KMS-11 (cell line): ENCODE measurements at regions not wholly inside any gene's neighbourhood (a gene's known extent, or its start where the extent isn't known, plus 50 kb on each side); places are given as distances from the start of the nearest gene placed in this dataset.

Experiments
- H2AFZ ChIP-seq: fragments of 200-600 bp; sonication (generic); 2 replicates; pipeline ENCODE4 v1.6.1; 2016; ENCODE audit warnings: antibody characterized with exemption, mixed run types, low read depth
- H3K27ac ChIP-seq: fragments of 200-600 bp; sonication (generic); 2 replicates; pipeline ENCODE4 v1.6.1; 2016; ENCODE audit warnings: mild to moderate bottlenecking, mixed run types
- H3K27me3 ChIP-seq: fragments of 200-600 bp; sonication (generic); 2 replicates; pipeline ENCODE4 v1.6.1; 2017; ENCODE audit warnings: mild to moderate bottlenecking, low read depth, mixed run types, moderate library complexity; ENCODE audit not compliant: insufficient read depth
- H3K36me3 ChIP-seq: fragments of 200-600 bp; sonication (generic); 2 replicates; pipeline ENCODE4 v1.6.1; 2017; ENCODE audit warnings: mild to moderate bottlenecking, mixed run types; ENCODE audit not compliant: insufficient read depth
- H3K4me1 ChIP-seq: fragments of 200-600 bp; sonication (generic); 2 replicates; pipeline ENCODE4 v1.6.1; 2016; ENCODE audit warnings: mild to moderate bottlenecking, low read depth, mixed run types; ENCODE audit not compliant: poor library complexity, severe bottlenecking
- H3K4me2 ChIP-seq: fragments of 200-600 bp; sonication (generic); 2 replicates; pipeline ENCODE4 v1.7.0; 2016; ENCODE audit warnings: mild to moderate bottlenecking, mixed run types
- H3K4me3 ChIP-seq: fragments of 200-600 bp; sonication (generic); IDR thresholded peaks from 2 replicates; pipeline ENCODE4 v1.6.1; 2017; ENCODE audit warnings: low read depth, low read length, mixed read lengths; ENCODE audit not compliant: insufficient read depth
- H3K79me2 ChIP-seq: fragments of 200-600 bp; sonication (generic); 2 replicates; pipeline ENCODE4 v1.6.1; 2016; ENCODE audit warnings: low read depth, mixed run types; ENCODE audit not compliant: insufficient read depth
- H3K9ac ChIP-seq: fragments of 200-600 bp; sonication (generic); 2 replicates; pipeline ENCODE4 v1.6.1; 2016; ENCODE audit warnings: mild to moderate bottlenecking, mixed run types
- H4K20me1 ChIP-seq: fragments of 200-600 bp; sonication (generic); 2 replicates; pipeline ENCODE4 v1.6.1; 2016; ENCODE audit warnings: mild to moderate bottlenecking, mixed run types; ENCODE audit not compliant: insufficient read depth
- TF ChIP-seq, protein P1 (sequence below): fragments of 200-600 bp; sonication (generic); conservative IDR thresholded peaks from 2 replicates; pipeline ENCODE4 v1.6.1; 2017; ENCODE audit warnings: low read depth, mild to moderate bottlenecking, antibody characterized with exemption, low read length, moderate library complexity, mixed read lengths

DNA sequence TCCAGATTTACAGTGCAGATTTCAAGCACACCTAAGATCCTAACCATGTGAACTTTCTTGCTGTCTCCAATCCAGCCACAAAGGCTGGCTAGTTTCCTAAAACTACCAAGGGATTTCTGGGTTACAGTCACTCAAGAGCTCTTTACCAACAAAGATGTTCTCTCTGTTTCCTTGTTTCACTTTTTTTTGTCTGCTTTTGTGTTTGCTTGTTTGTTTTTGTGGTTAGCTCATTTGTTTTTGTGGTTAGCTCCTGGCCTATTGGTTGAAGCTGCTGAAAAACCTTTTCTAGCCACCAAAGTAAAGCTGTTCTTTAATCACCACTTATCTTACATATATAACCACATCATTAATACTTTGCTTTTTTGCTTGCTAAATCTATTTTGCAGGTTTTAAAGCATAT is 642.5 kb upstream of the GALNTL6 start:
- H3K27me3 ChIP-seq, result no peaks in the 10 kb centered on the region
- TF ChIP-seq, protein P1, sequence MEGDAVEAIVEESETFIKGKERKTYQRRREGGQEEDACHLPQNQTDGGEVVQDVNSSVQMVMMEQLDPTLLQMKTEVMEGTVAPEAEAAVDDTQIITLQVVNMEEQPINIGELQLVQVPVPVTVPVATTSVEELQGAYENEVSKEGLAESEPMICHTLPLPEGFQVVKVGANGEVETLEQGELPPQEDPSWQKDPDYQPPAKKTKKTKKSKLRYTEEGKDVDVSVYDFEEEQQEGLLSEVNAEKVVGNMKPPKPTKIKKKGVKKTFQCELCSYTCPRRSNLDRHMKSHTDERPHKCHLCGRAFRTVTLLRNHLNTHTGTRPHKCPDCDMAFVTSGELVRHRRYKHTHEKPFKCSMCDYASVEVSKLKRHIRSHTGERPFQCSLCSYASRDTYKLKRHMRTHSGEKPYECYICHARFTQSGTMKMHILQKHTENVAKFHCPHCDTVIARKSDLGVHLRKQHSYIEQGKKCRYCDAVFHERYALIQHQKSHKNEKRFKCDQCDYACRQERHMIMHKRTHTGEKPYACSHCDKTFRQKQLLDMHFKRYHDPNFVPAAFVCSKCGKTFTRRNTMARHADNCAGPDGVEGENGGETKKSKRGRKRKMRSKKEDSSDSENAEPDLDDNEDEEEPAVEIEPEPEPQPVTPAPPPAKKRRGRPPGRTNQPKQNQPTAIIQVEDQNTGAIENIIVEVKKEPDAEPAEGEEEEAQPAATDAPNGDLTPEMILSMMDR, result no peak
- no peak overlapping the region for H2AFZ ChIP-seq
- no peak overlapping the region for H3K4me2 ChIP-seq
- H3K27ac ChIP-seq, result no peak overlapping the region
- H3K36me3 ChIP-seq, result no peaks in the 10 kb centered on the region
- no peaks in the 10 kb centered on the region for H3K79me2 ChIP-seq
- peaks cover 7% of the 10 kb centered on the region for H3K4me1 ChIP-seq
- no peak overlapping the region for H3K9ac ChIP-seq
- no peaks in the 10 kb centered on the region for H4K20me1 ChIP-seq
- H3K4me3 ChIP-seq, result no peak overlapping the region

DNA sequence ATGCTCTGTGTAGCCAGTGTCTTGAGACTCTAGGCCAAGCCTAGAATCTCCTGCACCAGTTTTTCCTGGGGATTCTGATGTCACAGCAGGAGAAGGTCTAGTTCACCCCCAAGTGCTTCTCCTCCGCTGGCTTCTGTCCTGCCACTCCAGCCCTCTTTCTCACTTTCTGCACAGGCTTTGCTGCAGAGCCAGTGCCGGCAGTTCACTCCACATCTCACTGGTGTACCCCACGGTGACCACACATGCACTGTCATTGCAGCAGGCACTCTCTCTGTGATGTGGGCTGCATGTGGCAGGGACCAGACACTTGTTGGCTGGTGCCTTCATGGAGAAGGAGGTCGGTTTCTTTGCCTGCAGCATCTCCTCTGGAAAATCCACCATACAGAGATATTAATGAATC is 643.8 kb upstream of the GALNTL6 start:
- Histone ChIP-seq H4K20me1 (no peaks in the 10 kb centered on the region), H2AFZ (no peak overlapping the region), H3K79me2 (no peaks in the 10 kb centered on the region), H3K4me2 (no peak overlapping the region), H3K4me1 (peaks cover 7% of the 10 kb centered on the region), H3K4me3 (no peak overlapping the region), H3K36me3 (no peaks in the 10 kb centered on the region), H3K27ac (no peak overlapping the region), H3K27me3 (no peaks in the 10 kb centered on the region), H3K9ac (no peak overlapping the region)
- TF ChIP-seq, protein P1, result no peak

DNA sequence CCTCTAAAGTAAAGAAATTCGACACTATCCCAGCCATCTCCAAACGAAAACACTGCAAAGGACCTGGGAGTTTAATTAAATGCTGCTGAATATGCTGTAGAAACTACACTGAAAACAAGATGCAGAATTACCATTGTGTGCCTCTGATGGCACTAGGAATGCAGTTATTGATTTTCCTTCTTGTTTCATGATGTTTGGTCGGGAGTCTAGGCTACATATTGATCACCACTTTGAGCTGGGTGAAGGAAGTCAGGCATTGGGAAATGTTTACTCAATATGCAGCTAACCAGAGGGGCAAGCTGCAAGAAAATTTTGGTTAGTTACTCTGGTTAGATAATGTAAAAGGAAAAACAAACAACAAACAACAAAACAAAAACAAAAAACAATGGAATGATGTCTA is 650.7 kb upstream of the GALNTL6 start:
- Histone ChIP-seq H2AFZ (no peak overlapping the region), H3K4me1 (peaks cover 7% of the 10 kb centered on the region), H3K4me3 (no peak overlapping the region), H3K27me3 (no peaks in the 10 kb centered on the region), H4K20me1 (no peaks in the 10 kb centered on the region), H3K36me3 (no peaks in the 10 kb centered on the region), H3K79me2 (no peaks in the 10 kb centered on the region), H3K27ac (no peak overlapping the region), H3K4me2 (no peak overlapping the region), H3K9ac (no peak overlapping the region)
- TF ChIP-seq, protein P1, result no peak

DNA sequence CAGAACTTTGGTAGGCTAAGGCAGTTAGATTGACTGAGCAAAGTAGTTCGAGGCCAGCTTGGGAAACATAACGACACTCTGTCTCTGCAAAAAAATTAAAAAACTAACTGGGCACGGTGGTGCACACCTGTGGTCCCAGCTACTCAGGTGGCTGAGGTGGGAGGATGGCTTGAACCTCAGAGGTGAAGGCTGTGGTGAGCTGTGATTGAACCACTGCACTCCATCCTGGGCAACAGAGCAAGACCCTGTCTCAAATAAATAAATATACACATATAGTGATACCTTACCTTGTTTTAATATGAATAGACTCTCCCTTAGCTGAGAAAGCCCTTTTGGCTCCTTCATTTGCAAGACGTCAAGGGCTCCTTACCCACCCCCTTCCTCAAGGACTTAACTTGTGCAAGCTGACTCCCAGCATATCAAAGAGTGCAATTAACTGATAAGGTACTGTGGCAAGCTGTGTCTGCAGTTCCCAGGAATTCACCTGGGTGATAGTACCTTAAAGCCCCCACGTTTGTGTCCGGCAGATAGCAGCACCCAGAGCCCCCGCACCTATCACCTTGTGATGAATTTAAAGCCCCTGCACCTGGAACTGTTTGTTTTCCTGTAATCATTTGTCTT is 655.6 kb upstream of the GALNTL6 start:
- Histone ChIP-seq H3K4me3 (no peak overlapping the region), H4K20me1 (no peaks in the 10 kb centered on the region), H3K4me2 (no peak overlapping the region), H3K9ac (no peak overlapping the region), H3K27ac (no peak overlapping the region), H3K36me3 (no peaks in the 10 kb centered on the region), H2AFZ (no peak overlapping the region), H3K4me1 (peaks cover 7% of the 10 kb centered on the region), H3K27me3 (no peaks in the 10 kb centered on the region), H3K79me2 (no peaks in the 10 kb centered on the region)
- TF ChIP-seq, protein P1, result no peak
